ENCODE measurements at regions not wholly inside any gene's neighbourhood (a gene's known extent, or its start where the extent isn't known, plus 50 kb on each side); places are given as distances from the start of the nearest gene placed in this dataset.

DNA sequence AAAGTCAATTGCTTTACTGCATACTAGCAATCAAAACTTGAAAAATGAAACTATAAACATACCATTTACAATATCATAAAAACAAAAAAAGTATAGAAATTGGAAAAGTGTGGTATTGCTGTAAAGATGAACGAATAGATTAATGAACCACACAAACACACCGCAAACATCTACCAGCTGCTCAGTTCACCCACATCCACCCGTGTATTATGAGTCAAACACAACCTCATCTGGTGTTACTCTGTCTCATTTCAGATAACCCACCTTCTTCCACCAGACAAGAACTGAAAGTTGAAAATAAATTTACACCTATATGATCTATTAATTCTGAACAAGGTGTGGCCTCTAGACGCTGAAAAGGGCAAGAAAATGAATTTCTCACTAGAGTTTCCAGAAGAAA, 53.3 kb downstream of the BLID start:
- TF ChIP-seq CTCF (IDR thresholded peaks at IDR 0.05) (no peak), EZH2 (IDR thresholded peaks at IDR 0.05) (no peak), EZH2phosphoT487 (IDR thresholded peaks at IDR 0.05) (no peak)
